ENCODE measurements at regions not wholly inside any gene's neighbourhood (a gene's known extent, or its start where the extent isn't known, plus 50 kb on each side); places are given as distances from the start of the nearest gene placed in this dataset.
A peak's percentile ranks its signal among the peaks of the same experiment; 100 is the strongest.
"Not testable (repeated sequence)": the region's sequence is repeated elsewhere in the genome, so short reads cannot be mapped to it uniquely, and the experiment has no call there.

DNA sequence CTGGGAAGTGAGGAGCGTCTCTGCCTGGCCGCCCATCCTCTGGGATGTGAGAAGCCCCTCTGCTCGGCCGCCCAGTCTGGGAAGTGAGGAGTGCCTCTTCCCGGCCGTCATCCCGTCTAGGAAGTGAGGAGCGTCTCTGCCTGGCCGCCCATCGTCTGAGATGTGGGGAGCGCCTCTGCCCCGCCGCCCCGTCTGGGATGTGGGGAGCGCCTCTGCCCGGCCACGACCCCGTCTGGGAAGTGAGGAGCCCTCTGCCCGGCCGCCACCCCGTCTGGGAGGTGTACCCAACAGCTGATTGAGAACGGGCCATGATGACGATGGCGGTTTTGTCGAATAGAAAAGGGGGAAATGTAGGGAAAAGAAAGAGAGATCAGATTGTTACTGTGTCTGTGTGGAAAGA, 173.9 kb upstream of the PRSS1 start:
- H3K27ac Mint-ChIP-seq; CTCF ChIA-PET; POLR2A ChIA-PET; H3K9me3 Mint-ChIP-seq; H3K36me3 Mint-ChIP-seq (ENCODE audit: low read depth); H3K4me3 Mint-ChIP-seq; DNase-seq: not testable (repeated sequence)
- Mint-ChIP-seq H3K4me1 (peaks cover 13% of the 10 kb centered on the region), H3K27me3 (peaks cover 12% of the 10 kb centered on the region)

DNA sequence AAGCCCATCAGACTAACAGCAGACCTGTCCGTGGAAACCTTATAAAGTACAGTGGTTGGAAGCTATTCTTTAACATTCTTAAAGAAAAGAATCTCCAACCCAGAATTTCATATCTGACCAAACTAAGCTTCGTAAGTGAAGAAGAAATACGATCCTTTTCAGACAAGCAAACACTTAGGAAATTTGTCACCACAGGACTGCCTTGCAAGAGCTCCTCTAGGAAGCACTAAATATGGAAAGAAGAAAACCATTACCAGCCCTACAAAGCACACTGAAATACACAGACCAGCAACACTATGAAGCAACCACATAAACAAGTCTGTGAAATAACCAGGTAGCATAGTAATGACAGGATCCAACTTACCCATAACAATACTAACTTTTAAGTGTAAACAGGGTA, 177.7 kb upstream of the PRSS1 start:
- Mint-ChIP-seq H3K9me3 (no peaks in the 10 kb centered on the region), H3K4me3 (no peak overlapping the region), H3K27ac (no peak overlapping the region), H3K36me3 (ENCODE audit: low read depth) (no peaks in the 10 kb centered on the region), H3K4me1 (peaks cover 12% of the 10 kb centered on the region), H3K27me3 (peaks cover 12% of the 10 kb centered on the region)
- ChIA-PET POLR2A (no interaction called here), CTCF (interaction anchor here (2.7 kb wide), 1 partner anchor 14 kb away, joined by 11 read pairs; no protein-coding TSS in a partner anchor)
- DNase-seq: no peak

DNA sequence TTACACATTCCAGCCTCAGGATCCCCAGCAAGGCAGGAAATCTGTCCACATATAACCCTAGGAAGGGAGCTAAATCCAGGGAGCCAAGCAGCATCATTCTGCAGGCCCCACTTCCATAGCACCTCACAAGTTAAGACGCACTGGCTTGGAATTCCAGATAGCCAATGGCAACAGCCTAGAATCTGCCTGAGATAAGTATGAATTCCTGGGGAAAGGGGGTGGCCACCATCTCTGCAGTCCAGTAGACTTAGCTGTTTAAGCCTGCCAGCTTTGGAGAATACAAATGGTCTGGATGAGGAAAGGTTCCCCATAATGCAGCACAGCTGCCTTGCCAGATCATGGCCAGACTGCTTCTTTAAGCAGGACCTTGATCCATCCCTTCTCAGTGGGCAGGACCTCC, 179.4 kb upstream of the PRSS1 start:
- no peak for DNase-seq
- peaks cover 12% of the 10 kb centered on the region for H3K4me1 Mint-ChIP-seq
- H3K27me3 Mint-ChIP-seq: peaks cover 12% of the 10 kb centered on the region
- H3K9me3 Mint-ChIP-seq: no peaks in the 10 kb centered on the region
- ChIA-PET CTCF (interaction anchor here (2.7 kb wide), 1 partner anchor 12 kb away, joined by 11 read pairs; no protein-coding TSS in a partner anchor), POLR2A (no interaction called here)
- H3K36me3 Mint-ChIP-seq (ENCODE audit: low read depth): no peaks in the 10 kb centered on the region
- no peak overlapping the region for H3K4me3 Mint-ChIP-seq
- no peak overlapping the region for H3K27ac Mint-ChIP-seq

DNA sequence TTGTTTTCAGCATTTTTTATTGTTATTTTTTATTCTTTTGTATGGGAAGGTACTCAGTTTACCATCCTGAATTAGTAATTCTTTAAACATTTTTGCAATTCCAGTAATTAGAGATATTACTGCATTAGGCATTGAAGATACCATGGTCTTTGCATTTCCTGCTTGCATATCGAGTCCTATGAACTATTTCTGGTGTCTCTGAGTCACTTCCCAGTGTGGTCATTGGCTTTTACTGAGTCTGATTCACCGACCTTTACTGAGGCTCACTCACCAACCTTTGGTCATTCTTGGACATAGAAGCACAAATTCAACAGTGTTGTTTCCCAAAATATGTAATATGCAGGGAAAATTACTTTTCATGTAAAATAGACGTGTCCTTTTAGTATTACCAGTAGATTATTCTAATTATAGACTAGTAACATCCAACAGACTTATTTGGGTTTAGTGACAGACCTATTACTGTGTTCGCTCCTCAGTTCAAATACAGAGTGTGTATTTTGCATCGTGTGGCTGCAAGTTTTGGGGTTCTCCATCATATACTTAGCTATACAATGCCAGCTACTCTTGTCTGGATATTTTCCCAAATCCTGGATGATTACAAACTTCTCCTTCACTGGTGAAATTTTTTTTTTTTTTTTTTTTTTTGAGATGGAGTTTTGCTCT, 180.7 kb upstream of the PRSS1 start:
- DNase-seq: no peak
- H3K4me3 Mint-ChIP-seq: no peak overlapping the region
- peaks cover 12% of the 10 kb centered on the region for H3K4me1 Mint-ChIP-seq
- POLR2A ChIA-PET: no interaction called here
- CTCF ChIA-PET: interaction anchor here (0.7 to 2.8 kb wide), 3 partner anchors 10 to 695 kb away, joined by 3 to 8 read pairs (median 5); partner anchors contain the start of gene GSTK1
- peaks cover 14% of the 10 kb centered on the region for H3K27me3 Mint-ChIP-seq
- no peaks in the 10 kb centered on the region for H3K36me3 Mint-ChIP-seq (ENCODE audit: low read depth)
- no peak overlapping the region for H3K27ac Mint-ChIP-seq
- no peaks in the 10 kb centered on the region for H3K9me3 Mint-ChIP-seq

DNA sequence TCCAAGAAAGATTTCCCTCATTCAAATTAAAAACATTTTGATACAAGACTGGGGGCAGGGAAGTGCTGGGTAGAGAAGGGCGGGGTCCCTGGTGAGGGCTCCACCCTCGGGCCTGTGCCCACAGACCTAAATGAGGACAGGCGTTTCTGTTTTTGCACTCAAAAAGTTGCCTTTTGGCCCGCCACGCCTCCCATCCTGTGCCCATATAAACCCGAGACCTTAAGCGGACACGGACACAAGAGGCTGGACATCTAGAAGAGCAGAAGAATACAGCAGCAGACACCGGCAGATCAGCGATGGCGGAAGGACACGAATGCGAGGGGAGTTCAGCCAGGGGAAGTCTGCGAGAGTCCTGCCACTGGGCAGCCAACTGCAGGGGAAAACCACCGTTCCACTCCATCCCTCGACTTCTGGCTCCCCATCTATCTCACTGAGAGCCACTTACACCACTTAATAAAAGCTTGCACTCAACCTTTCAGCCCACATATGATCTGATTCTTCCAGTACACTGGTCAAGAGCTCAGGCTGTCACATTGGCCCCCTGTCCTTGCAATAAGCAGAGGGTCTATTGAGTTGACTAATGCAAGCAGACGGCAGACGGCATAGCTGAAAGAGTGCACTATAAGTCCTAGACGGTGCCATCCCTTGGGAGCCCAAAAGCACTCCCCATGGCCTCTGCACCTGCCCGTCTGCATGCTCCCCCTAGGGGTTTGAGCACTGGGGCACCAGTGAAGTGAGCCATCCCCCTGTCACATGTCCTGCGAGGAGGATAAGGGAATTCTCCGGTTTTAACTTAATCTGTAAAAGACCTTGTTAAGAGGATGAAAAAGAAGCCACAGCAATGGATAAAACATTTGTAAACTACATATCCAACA, 181.8 kb upstream of the PRSS1 start:
- no peak for DNase-seq
- ChIA-PET CTCF (interaction anchor here (1.0 to 2.8 kb wide), 3 partner anchors 9 to 20 kb away, joined by 3 to 8 read pairs (median 3); no protein-coding TSS in a partner anchor), POLR2A (no interaction called here)
- H3K4me3 Mint-ChIP-seq: no peak overlapping the region
- peaks cover 9% of the 10 kb centered on the region for H3K27me3 Mint-ChIP-seq
- H3K4me1 Mint-ChIP-seq: peaks cover 12% of the 10 kb centered on the region
- no peaks in the 10 kb centered on the region for H3K9me3 Mint-ChIP-seq
- H3K27ac Mint-ChIP-seq: no peak overlapping the region
- no peaks in the 10 kb centered on the region for H3K36me3 Mint-ChIP-seq (ENCODE audit: low read depth)

DNA sequence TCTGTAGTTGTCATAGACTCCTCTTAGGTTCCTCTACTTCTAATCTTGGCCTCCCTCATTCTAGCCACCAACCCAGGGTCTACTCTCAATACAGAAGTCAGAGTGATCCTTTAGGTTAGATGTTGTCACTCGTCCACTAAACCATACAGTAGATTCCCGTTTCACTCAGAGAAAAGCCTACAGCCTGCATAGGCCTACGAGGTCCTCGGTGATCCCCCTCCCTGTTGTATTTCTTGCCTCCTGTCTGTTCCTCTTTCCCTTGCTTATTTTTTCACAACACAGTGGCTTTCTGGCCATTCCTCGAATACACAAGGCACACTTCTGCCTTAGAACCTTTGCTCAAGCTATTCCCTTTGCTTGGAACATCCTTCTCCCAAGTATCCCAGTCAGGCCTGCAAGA, 183.0 kb upstream of the PRSS1 start:
- peaks cover 12% of the 10 kb centered on the region for H3K4me1 Mint-ChIP-seq
- H3K4me3 Mint-ChIP-seq: no peak overlapping the region
- no peaks in the 10 kb centered on the region for H3K36me3 Mint-ChIP-seq (ENCODE audit: low read depth)
- H3K27ac Mint-ChIP-seq: no peak overlapping the region
- peaks cover 12% of the 10 kb centered on the region for H3K27me3 Mint-ChIP-seq
- no peak for DNase-seq
- POLR2A ChIA-PET: no interaction called here
- no peaks in the 10 kb centered on the region for H3K9me3 Mint-ChIP-seq
- CTCF ChIA-PET: interaction anchor here (1.2 to 2.8 kb wide), 2 partner anchors 8 to 15 kb away, joined by 3 to 8 read pairs; no protein-coding TSS in a partner anchor

DNA sequence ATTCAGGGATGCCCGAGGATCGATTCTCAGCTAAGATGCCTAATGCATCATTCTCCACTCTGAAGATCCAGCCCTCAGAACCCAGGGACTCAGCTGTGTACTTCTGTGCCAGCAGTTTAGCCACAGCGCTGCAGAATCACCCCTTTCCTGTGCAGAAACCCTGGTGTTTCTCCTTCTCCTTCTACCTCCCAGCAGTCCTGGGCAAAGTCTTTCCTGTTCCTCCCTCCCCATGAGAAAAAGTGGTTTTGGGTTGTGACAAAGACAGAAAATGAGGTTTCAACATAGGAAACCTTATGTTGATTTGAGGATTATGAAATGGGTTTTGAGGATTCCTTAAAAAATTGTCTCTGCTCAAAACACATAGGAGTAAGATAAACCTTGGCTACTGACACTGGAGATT, 185.1 kb upstream of the PRSS1 start:
- H3K27me3 Mint-ChIP-seq; H3K4me3 Mint-ChIP-seq; H3K9me3 Mint-ChIP-seq; POLR2A ChIA-PET; DNase-seq; H3K36me3 Mint-ChIP-seq (ENCODE audit: low read depth); H3K4me1 Mint-ChIP-seq; CTCF ChIA-PET; H3K27ac Mint-ChIP-seq: not testable (repeated sequence)

DNA sequence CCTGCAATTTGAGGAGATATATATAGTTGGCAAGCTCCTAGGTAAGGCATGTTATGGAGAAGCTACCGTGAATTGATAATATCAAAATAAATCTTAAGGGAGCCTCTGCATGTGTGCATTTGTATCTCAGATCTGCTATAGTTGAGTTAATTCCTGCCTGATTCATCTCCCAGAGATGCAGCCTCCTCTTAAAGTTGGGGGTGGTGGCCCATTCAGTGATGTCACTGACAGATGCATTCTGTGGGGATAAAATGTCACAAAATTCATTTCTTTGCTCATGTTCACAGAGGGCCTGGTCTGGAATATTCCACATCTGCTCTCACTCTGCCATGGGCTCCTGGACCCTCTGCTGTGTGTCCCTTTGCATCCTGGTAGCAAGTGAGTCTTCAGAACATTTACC, 185.8 kb upstream of the PRSS1 start:
- no peak for DNase-seq
- Mint-ChIP-seq H3K27me3 (peaks cover 8% of the 10 kb centered on the region), H3K36me3 (ENCODE audit: low read depth) (no peaks in the 10 kb centered on the region), H3K9me3 (no peaks in the 10 kb centered on the region), H3K4me1 (peaks cover 6% of the 10 kb centered on the region), H3K4me3 (no peak overlapping the region), H3K27ac (no peak overlapping the region)
- ChIA-PET CTCF (interaction anchor here (1.1 kb wide), 1 partner anchor 245 kb away, joined by 3 read pairs; no protein-coding TSS in a partner anchor), POLR2A (no interaction called here)

DNA sequence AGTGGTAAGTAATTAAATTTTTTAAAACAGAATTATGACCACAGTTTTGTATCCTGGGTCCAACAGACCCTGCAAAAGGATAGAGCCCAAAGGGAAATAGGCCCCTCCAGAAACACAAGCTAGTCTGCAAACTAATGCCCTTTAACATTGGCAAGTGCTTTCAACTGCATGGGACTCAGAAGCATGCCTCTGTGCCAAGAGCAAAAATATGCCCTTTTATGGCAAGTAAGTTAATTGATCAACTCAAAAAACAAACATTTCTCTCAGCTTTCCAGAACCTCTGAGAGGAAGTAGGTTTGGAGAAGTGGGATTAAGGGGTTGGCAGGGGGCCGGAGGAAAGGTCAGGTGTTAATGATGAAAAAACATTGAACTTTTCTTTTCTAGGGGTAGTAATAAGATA, 186.6 kb upstream of the PRSS1 start:
- H3K9me3 Mint-ChIP-seq: no peaks in the 10 kb centered on the region
- ChIA-PET CTCF (interaction anchor here (0.7 to 1.1 kb wide), 2 partner anchors 28 to 246 kb away, joined by 3 read pairs; no protein-coding TSS in a partner anchor), POLR2A (interaction anchor here (0.8 kb wide), 1 partner anchor 16 kb away, joined by 3 read pairs; no protein-coding TSS in a partner anchor)
- peaks cover 6% of the 10 kb centered on the region for H3K4me1 Mint-ChIP-seq
- H3K27me3 Mint-ChIP-seq: peaks cover 8% of the 10 kb centered on the region
- no peak for DNase-seq
- H3K27ac Mint-ChIP-seq: no peak overlapping the region
- H3K36me3 Mint-ChIP-seq (ENCODE audit: low read depth): no peaks in the 10 kb centered on the region
- H3K4me3 Mint-ChIP-seq: no peak overlapping the region

DNA sequence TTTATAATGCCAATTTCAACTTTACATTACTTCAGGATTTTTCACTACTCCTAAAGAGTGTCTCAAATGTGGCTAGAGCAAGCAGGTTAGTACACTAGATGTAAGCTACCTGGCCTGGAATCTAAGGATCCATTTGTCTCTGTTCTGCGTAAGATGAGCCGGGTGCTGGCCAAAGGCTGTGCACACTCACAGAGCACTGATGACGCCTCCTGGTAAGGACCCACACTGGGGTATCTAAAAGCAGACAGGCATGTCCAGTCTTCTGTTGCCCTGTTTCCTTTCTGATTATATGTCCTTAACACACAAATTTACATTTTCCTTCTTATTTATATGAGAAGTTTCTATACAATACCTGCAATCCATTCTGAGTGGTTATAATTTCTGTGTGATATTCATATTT, 187.9 kb upstream of the PRSS1 start:
- DNase-seq; H3K4me3 Mint-ChIP-seq; H3K27me3 Mint-ChIP-seq; POLR2A ChIA-PET; H3K9me3 Mint-ChIP-seq; H3K27ac Mint-ChIP-seq; H3K36me3 Mint-ChIP-seq (ENCODE audit: low read depth); CTCF ChIA-PET: not testable (repeated sequence)
- peaks cover 15% of the 10 kb centered on the region for H3K4me1 Mint-ChIP-seq

DNA sequence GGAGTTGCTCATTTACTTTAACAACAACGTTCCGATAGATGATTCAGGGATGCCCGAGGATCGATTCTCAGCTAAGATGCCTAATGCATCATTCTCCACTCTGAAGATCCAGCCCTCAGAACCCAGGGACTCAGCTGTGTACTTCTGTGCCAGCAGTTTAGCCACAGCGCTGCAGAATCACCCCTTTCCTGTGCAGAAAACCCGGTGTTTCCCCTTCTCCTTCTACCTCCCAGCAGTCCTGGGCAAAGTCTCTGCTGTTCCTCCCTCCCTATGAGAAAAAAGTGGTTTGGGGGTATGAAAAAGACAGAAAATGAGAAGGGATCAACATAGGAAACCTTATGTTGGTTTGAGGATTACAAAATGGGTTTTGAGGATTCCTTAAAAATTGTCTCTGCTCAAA, 188.5 kb upstream of the PRSS1 start:
- H3K4me3 Mint-ChIP-seq; DNase-seq; H3K27me3 Mint-ChIP-seq; H3K36me3 Mint-ChIP-seq (ENCODE audit: low read depth); H3K9me3 Mint-ChIP-seq; CTCF ChIA-PET; POLR2A ChIA-PET: not testable (repeated sequence)
- Mint-ChIP-seq H3K27ac (peak overlapping the region; percentile 6), H3K4me1 (peaks cover 18% of the 10 kb centered on the region)

DNA sequence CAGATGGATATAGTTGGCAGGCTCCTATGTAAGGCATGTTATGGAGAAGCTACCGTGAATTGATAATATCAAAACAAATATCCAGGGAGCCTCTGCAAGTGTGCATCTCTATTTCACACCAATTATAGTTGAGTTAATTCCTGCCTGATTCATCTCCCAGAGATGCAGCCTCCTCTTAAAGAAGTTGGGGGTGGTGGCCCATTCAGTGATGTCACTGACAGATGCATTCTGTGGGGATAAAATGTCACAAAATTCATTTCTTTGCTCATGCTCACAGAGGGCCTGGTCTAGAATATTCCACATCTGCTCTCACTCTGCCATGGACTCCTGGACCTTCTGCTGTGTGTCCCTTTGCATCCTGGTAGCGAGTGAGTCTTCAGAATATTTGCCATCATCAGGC, 189.1 kb upstream of the PRSS1 start:
- ChIA-PET POLR2A (no interaction called here), CTCF (interaction anchor here (0.8 to 3.0 kb wide), 5 partner anchors 21 to 238 kb away, joined by 3 to 34 read pairs (median 4); no protein-coding TSS in a partner anchor)
- Mint-ChIP-seq H3K9me3 (no peaks in the 10 kb centered on the region), H3K36me3 (ENCODE audit: low read depth) (no peaks in the 10 kb centered on the region), H3K4me3 (peak overlapping the region; percentile 15), H3K4me1 (peaks cover 21% of the 10 kb centered on the region), H3K27me3 (peaks cover 8% of the 10 kb centered on the region), H3K27ac (peak overlapping the region; percentile 6)
- DNase-seq: no peak

DNA sequence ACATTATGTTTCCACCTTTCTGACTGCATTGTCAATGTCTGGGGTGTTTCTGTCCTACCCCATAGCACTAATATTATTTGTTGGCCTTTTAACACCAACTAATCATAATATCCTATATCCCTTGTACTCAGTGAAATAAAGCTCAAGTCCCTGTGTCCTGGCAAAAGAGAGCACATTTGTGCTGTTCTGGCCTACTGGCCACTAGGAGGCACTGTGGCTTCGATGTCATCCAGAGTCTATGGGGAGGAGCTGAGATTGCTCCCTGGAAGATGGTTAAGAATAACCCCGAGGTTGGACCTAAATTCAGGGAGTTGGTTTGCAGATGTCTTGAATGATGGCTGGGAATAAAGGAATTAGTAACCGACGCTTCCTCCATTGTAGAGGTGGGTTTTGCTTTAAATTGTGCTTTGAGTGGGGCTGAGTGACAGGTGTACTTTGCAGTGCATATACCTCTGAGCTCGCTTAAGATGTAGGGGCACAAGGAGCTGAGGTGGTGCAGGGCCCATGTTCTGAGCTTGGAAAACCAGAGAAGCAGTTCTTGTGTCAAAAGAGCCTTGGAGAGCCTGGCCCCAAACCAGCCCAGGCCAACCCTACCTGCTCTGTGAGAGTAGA, 191.2 kb upstream of the PRSS1 start:
- Mint-ChIP-seq H3K27ac (no peak overlapping the region), H3K4me3 (peak overlapping the region; percentile 31), H3K4me1 (peaks cover 35% of the 10 kb centered on the region), H3K27me3 (peaks cover 6% of the 10 kb centered on the region), H3K9me3 (no peaks in the 10 kb centered on the region), H3K36me3 (ENCODE audit: low read depth) (no peaks in the 10 kb centered on the region)
- DNase-seq: peak; percentile 58
- ChIA-PET POLR2A (interaction anchor here (0.9 to 1.3 kb wide), 4 partner anchors 22 to 252 kb away, joined by 3 to 5 read pairs (median 4); no protein-coding TSS in a partner anchor), CTCF (interaction anchor here (0.9 to 3.0 kb wide), 25 partner anchors 9 to 323 kb away, joined by 3 to 34 read pairs (median 5); no protein-coding TSS in a partner anchor)

All from activated CD4-positive, alpha-beta memory T cell treated with anti-CD3 and anti-CD28 coated beads, Interleukin-2, amount 10 ng/mL, durations not matched to agents 7 days and 5 days (primary cell).